Activated CD8-positive, alpha-beta memory T cell treated with anti-CD3 and anti-CD28 coated beads, Interleukin-2, amount 10 ng/mL, durations not matched to agents 7 days and 5 days (primary cell): ENCODE measurements at regions not wholly inside any gene's neighbourhood (a gene's known extent, or its start where the extent isn't known, plus 50 kb on each side); places are given as distances from the start of the nearest gene placed in this dataset.
"Not testable (repeated sequence)": the region's sequence is repeated elsewhere in the genome, so short reads cannot be mapped to it uniquely, and the experiment has no call there.

Experiments
- ATAC-seq: fragments of 150-1000 bp; cut with Tn5 transposase; one replicate; pipeline ENCODE4 v1.10.0; 2021; ENCODE audit warnings: moderate library complexity
- CTCF ChIA-PET: fragments of 350-600 bp; sonication (Branson Sonifier 250); formaldehyde crosslinking; loops from one replicate; lab custom pipeline; 2021; ENCODE audit warnings: antibody characterized with exemption; lab: Charles Lee
- DNase-seq: peaks from one replicate; pipeline ENCODE4 v3.0.0-alpha.2; 2020
- H3K27ac Mint-ChIP-seq: one replicate; pipeline ENCODE4 v1.8.0; 2021; ENCODE audit warnings: mild to moderate bottlenecking, mixed read lengths
- H3K27me3 Mint-ChIP-seq: one replicate; pipeline ENCODE4 v1.8.0; 2021; ENCODE audit warnings: mixed read lengths
- H3K36me3 Mint-ChIP-seq: one replicate; pipeline ENCODE4 v1.8.0; 2021; ENCODE audit warnings: mild to moderate bottlenecking, mixed read lengths
- H3K4me1 Mint-ChIP-seq: one replicate; pipeline ENCODE4 v1.8.0; 2021; ENCODE audit warnings: mixed read lengths
- H3K4me3 Mint-ChIP-seq: one replicate; pipeline ENCODE4 v1.8.0; 2021; ENCODE audit warnings: mild to moderate bottlenecking, moderate library complexity, mixed read lengths
- H3K9me3 Mint-ChIP-seq: one replicate; pipeline ENCODE4 v1.8.0; 2022; ENCODE audit warnings: low read depth, mixed read lengths

DNA sequence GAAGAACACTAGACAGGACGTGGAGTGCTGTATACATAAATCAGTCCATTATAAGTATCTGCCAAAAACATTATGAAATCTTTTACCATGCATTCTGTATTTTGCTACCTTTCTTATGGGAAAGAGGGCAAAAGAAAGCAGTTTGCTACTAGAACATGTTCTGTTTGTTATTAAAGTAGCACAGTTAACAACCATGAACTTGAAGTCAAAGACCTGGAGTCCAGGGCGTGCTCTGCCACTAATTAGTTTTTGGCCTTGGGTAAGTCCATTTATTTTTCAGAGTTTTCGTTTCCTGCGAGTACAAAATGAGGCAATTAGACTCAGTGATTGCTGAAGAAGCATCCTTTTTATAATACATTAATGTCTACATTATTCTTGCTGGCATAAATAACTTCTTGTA, 143.3 kb upstream of the AGTR1 start:
- ATAC-seq = no peak
- no peaks in the 10 kb centered on the region for H3K36me3 Mint-ChIP-seq

DNA sequence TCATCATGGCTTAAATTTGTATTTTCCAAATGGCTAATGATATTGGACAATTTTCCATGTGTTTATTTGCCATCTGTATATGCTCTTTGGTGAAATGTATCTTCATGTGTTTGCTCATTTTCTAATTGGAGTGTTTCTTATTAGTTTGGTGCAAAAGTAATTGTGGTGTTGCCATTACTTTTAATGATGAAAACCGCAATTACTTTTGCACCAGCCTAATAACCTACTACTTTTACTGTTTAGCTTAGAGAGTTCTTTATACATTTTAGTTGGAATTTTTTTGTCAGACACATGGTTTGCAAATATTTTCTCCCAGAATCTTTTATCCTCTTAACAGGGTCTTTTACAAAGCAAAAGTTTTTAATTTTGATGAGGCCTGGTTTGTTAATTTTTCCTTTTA, 141.0 kb upstream of the AGTR1 start:
- ATAC-seq (no peak), DNase-seq (no peak)
- CTCF ChIA-PET = no interaction called here
- no peaks in the 10 kb centered on the region for H3K4me1 Mint-ChIP-seq
- peaks cover 5% of the 10 kb centered on the region for H3K9me3 Mint-ChIP-seq
- H3K27ac Mint-ChIP-seq = no peak overlapping the region
- H3K4me3 Mint-ChIP-seq = no peak overlapping the region
- no peaks in the 10 kb centered on the region for H3K27me3 Mint-ChIP-seq
- no peaks in the 10 kb centered on the region for H3K36me3 Mint-ChIP-seq

More for the DNA sequence above, 143.3 kb upstream of the AGTR1 start:
- no peaks in the 10 kb centered on the region for H3K4me1 Mint-ChIP-seq
- no peak overlapping the region for H3K4me3 Mint-ChIP-seq
- H3K27ac Mint-ChIP-seq = no peak overlapping the region
- no peaks in the 10 kb centered on the region for H3K27me3 Mint-ChIP-seq
- CTCF ChIA-PET = no interaction called here
- no peak for DNase-seq
- no peaks in the 10 kb centered on the region for H3K9me3 Mint-ChIP-seq

GRCh38 chr3:148577579-148577978, 120.1 kb upstream of the AGTR1 start:
- H3K4me3 Mint-ChIP-seq, ATAC-seq, H3K27me3 Mint-ChIP-seq, H3K36me3 Mint-ChIP-seq, H3K9me3 Mint-ChIP-seq, CTCF ChIA-PET, H3K4me1 Mint-ChIP-seq, DNase-seq, H3K27ac Mint-ChIP-seq: not testable (repeated sequence)

GRCh38 chr3:148582126-148582525, 115.6 kb upstream of the AGTR1 start:
- Mint-ChIP-seq H3K9me3 (peaks cover 5% of the 10 kb centered on the region), H3K4me1 (no peaks in the 10 kb centered on the region), H3K4me3 (no peak overlapping the region), H3K27me3 (no peaks in the 10 kb centered on the region), H3K36me3 (no peaks in the 10 kb centered on the region), H3K27ac (no peak overlapping the region)
- CTCF ChIA-PET = no interaction called here
- no peak for DNase-seq
- ATAC-seq = no peak

DNA sequence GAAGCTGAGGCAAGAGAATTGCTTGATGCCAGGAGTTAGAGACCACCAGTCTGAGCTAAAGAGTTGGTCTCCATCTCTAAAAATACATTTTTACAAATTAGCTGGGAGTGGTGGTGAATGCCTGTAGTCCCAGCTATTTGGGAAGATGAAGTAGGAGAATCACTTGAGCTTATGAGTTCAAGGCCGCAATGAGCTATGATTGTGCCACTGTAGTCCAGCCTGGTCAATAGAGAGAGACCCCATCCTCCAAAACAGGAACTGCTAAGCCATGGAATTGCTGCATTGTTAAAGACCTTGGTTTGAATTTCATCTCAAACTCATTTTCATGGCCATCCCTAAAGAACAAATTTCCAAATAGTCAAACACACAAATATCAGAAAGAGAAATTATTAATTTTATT, 113.9 kb upstream of the AGTR1 start:
- H3K27me3 Mint-ChIP-seq = no peaks in the 10 kb centered on the region
- CTCF ChIA-PET = no interaction called here
- no peak overlapping the region for H3K4me3 Mint-ChIP-seq
- peaks cover 3% of the 10 kb centered on the region for H3K9me3 Mint-ChIP-seq
- H3K27ac Mint-ChIP-seq = no peak overlapping the region
- H3K36me3 Mint-ChIP-seq = no peaks in the 10 kb centered on the region
- H3K4me1 Mint-ChIP-seq = no peaks in the 10 kb centered on the region
- ATAC-seq = no peak
- no peak for DNase-seq

GRCh38 chr3:148584438-148584837, 113.3 kb upstream of the AGTR1 start:
- Mint-ChIP-seq H3K9me3 (peaks cover 3% of the 10 kb centered on the region), H3K36me3 (no peaks in the 10 kb centered on the region), H3K27me3 (no peaks in the 10 kb centered on the region), H3K4me3 (no peak overlapping the region), H3K27ac (no peak overlapping the region), H3K4me1 (no peaks in the 10 kb centered on the region)
- DNase-seq (no peak), ATAC-seq (no peak)
- CTCF ChIA-PET = no interaction called here

- DNase-seq (no peak), ATAC-seq (no peak)
- Mint-ChIP-seq H3K36me3 (no peaks in the 10 kb centered on the region), H3K27ac (no peak overlapping the region), H3K9me3 (peaks cover 3% of the 10 kb centered on the region), H3K27me3 (no peaks in the 10 kb centered on the region), H3K4me3 (no peak overlapping the region), H3K4me1 (no peaks in the 10 kb centered on the region)
- CTCF ChIA-PET = no interaction called here
Observed at GRCh38 chr3:148585671-148586379, 111.9 kb upstream of the AGTR1 start.

GRCh38 chr3:148588291-148588690, 109.4 kb upstream of the AGTR1 start:
- DNase-seq = no peak
- ATAC-seq = no peak
- Mint-ChIP-seq H3K27ac (no peak overlapping the region), H3K9me3 (peaks cover 5% of the 10 kb centered on the region), H3K36me3 (no peaks in the 10 kb centered on the region), H3K4me3 (no peak overlapping the region), H3K27me3 (no peaks in the 10 kb centered on the region), H3K4me1 (no peaks in the 10 kb centered on the region)
- CTCF ChIA-PET = no interaction called here

- ATAC-seq (no peak), DNase-seq (no peak)
- CTCF ChIA-PET = no interaction called here
- Mint-ChIP-seq H3K4me1 (no peaks in the 10 kb centered on the region), H3K27ac (no peak overlapping the region), H3K9me3 (peaks cover 3% of the 10 kb centered on the region), H3K27me3 (no peaks in the 10 kb centered on the region), H3K36me3 (no peaks in the 10 kb centered on the region), H3K4me3 (no peak overlapping the region)
Observed at GRCh38 chr3:148591525-148591924, 106.2 kb upstream of the AGTR1 start.

DNA sequence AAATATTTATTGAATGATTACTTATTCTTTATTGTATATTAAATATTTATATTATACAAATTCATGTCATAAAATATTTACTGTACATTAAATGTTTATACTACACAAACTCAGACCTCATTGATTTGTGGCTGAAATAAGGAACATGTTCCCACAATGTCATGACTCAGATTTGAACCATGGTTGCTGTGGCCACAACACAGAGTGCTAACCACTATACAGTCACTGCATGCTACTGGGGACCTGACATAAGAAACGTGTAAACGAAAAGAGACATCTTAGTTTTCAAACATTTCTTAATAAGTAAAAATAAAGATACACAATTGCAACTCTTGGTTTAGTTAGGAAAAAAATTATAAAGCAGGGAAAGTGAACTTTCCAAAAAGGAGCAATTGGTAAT, 99.1 kb upstream of the AGTR1 start:
- H3K4me3 Mint-ChIP-seq = no peak overlapping the region
- no peaks in the 10 kb centered on the region for H3K36me3 Mint-ChIP-seq
- H3K27me3 Mint-ChIP-seq = no peaks in the 10 kb centered on the region
- no peak overlapping the region for H3K27ac Mint-ChIP-seq
- ATAC-seq (no peak), DNase-seq (no peak)
- CTCF ChIA-PET = no interaction called here
- H3K9me3 Mint-ChIP-seq = no peaks in the 10 kb centered on the region
- no peaks in the 10 kb centered on the region for H3K4me1 Mint-ChIP-seq

- no peaks in the 10 kb centered on the region for H3K9me3 Mint-ChIP-seq
- H3K36me3 Mint-ChIP-seq = no peaks in the 10 kb centered on the region
- H3K4me1 Mint-ChIP-seq = no peaks in the 10 kb centered on the region
- H3K4me3 Mint-ChIP-seq = no peak overlapping the region
- DNase-seq (no peak), ATAC-seq (no peak)
- CTCF ChIA-PET = no interaction called here
- no peak overlapping the region for H3K27ac Mint-ChIP-seq
- H3K27me3 Mint-ChIP-seq = no peaks in the 10 kb centered on the region
Observed at GRCh38 chr3:148599481-148599880, 98.2 kb upstream of the AGTR1 start.

GRCh38 chr3:148600440-148600839, 97.3 kb upstream of the AGTR1 start:
- CTCF ChIA-PET = no interaction called here
- no peaks in the 10 kb centered on the region for H3K4me1 Mint-ChIP-seq
- no peak overlapping the region for H3K4me3 Mint-ChIP-seq
- H3K36me3 Mint-ChIP-seq = no peaks in the 10 kb centered on the region
- no peak for ATAC-seq
- H3K9me3 Mint-ChIP-seq = no peaks in the 10 kb centered on the region
- no peaks in the 10 kb centered on the region for H3K27me3 Mint-ChIP-seq
- no peak overlapping the region for H3K27ac Mint-ChIP-seq
- DNase-seq = no peak

DNA sequence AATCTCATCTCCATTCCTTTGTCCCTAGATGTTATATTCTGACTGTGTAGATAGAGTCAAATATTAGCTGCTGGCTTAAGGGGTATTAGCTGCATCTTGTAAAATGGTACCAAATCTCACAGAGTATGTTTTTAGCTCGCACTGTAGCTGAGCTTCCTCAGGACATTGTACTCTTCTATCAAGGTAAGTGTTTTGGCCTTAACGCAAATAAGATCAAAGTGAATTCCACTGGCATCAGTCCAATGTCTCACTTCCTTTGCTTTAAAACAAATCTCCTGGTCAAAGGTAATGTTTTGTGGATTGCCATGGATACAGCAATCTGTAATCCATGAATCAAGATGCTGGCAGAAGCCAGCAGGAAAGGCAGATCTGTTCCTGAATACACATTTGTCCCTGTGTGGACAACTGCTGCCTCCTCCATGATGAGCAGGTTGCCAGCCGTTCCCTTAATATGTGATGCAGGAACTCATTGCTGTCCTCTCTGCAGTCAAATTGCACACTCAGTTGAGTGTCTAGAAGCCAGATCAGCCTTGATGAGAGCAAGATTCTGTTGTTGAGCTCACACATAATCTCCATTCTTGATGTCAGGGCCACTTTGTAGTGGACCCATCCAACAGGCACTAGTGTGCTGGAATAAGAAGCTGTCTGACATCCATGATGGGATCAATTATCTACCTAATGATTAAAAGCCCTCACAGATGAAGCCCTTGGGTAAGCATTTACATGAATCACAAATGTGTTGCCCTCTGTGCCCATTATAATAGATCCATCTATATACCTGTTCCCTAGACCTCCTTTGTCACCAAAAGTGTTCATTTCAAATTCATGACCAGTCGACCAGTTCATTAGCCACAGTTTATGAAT, 96.6 kb upstream of the AGTR1 start:
- H3K4me3 Mint-ChIP-seq = no peak overlapping the region

More for the DNA sequence above, 96.6 kb upstream of the AGTR1 start:
- ATAC-seq (no peak), DNase-seq (no peak)
- CTCF ChIA-PET = no interaction called here
- Mint-ChIP-seq H3K27ac (no peak overlapping the region), H3K4me1 (no peaks in the 10 kb centered on the region), H3K36me3 (no peaks in the 10 kb centered on the region), H3K9me3 (no peaks in the 10 kb centered on the region), H3K27me3 (no peaks in the 10 kb centered on the region)
